HUES64 (cell line): ENCODE measurements at regions not wholly inside any gene's neighbourhood (a gene's known extent, or its start where the extent isn't known, plus 50 kb on each side); places are given as distances from the start of the nearest gene placed in this dataset.

ENCODE experiments used
- H3K27ac ChIP-seq: 2 replicates; pipeline ENCODE4 v1.7.0; 2013; ENCODE audit warnings: low read depth, low read length, inconsistent platforms
- H3K27me3 ChIP-seq: 2 replicates; pipeline ENCODE4 v1.6.1; 2013; ENCODE audit warnings: mild to moderate bottlenecking, low read length; ENCODE audit not compliant: insufficient read depth
- H3K36me3 ChIP-seq: 2 replicates; pipeline ENCODE4 v1.6.1; 2013; ENCODE audit warnings: mild to moderate bottlenecking, low read length; ENCODE audit not compliant: insufficient read depth
- H3K4me1 ChIP-seq: 2 replicates; pipeline ENCODE4 v1.6.1; 2013; ENCODE audit warnings: mild to moderate bottlenecking, low read length, moderate library complexity; ENCODE audit not compliant: insufficient read depth
- H3K4me3 ChIP-seq: 2 replicates; pipeline ENCODE4 v1.5.1; 2013; ENCODE audit warnings: mild to moderate bottlenecking, low read length, moderate library complexity
- H3K9ac ChIP-seq: 2 replicates; pipeline ENCODE4 v1.6.1; 2013; ENCODE audit warnings: mild to moderate bottlenecking, low read depth, low read length
- H3K9me3 ChIP-seq: 2 replicates; pipeline ENCODE4 v1.6.1; 2013; ENCODE audit warnings: low read depth, low read length; ENCODE audit not compliant: insufficient read depth
- WGBS: fragments of 150-250, 120-280 bp; methylation state at CpG from one replicate; pipeline ENCODE4 v1.1.7; 2013; ENCODE audit warnings: missing lambda C conversion rate; 5-methylcytosine and 5-hydroxymethylcytosine counted together

- Histone ChIP-seq H3K9ac (no peak overlapping the region), H3K27ac (no peak overlapping the region), H3K36me3 (no peaks in the 10 kb centered on the region), H3K27me3 (no peaks in the 10 kb centered on the region), H3K4me3 (no peak overlapping the region), H3K9me3 (no peaks in the 10 kb centered on the region), H3K4me1 (no peaks in the 10 kb centered on the region)
- 87% methylated on average over 7 of the region's 7 CpGs for WGBS
These were observed 129.2 kb upstream of the ARID1B start for GRCh38 chr6:156647991-156648390.

DNA sequence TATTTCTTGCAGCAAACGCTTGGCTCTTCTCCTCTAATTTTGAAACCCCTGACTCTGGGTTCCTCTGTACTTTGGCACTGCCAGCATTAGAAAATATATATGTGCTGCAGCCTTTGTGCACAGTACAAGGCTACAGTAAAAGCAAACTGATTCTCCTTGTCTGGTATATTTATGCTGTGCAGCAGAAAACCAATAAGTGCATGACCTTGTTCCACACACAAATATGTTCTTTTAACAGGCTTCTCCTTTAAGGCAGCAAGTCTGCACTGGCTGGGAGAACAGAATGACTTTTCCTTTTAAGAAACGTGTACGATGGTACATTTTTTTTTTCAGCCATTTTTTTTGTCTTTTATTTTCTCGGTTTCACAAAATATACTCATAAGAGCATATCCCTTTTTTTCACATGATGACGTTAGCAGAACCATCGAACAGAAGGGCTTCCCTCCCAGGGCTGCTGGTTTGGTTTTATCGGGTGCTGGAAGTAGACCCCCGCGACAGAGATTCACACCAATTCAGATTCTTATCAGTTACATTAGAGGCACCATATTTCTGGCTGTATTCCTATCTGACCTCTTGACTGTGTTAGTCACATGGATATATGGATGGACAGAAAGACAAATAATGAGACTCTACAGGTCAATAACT, 129.9 kb upstream of the ARID1B start:
- 97% methylated on average over 9 of the region's 9 CpGs for WGBS
- Histone ChIP-seq H3K9ac (no peak overlapping the region), H3K36me3 (no peaks in the 10 kb centered on the region), H3K27me3 (no peaks in the 10 kb centered on the region), H3K4me1 (no peaks in the 10 kb centered on the region), H3K9me3 (no peaks in the 10 kb centered on the region), H3K4me3 (no peak overlapping the region), H3K27ac (no peak overlapping the region)

- Histone ChIP-seq H3K4me1 (no peaks in the 10 kb centered on the region), H3K27me3 (no peaks in the 10 kb centered on the region), H3K4me3 (no peak overlapping the region), H3K36me3 (no peaks in the 10 kb centered on the region), H3K9ac (no peak overlapping the region), H3K9me3 (no peaks in the 10 kb centered on the region), H3K27ac (no peak overlapping the region)
- WGBS = 92% methylated on average over 6 of the region's 6 CpGs
These were observed 130.7 kb upstream of the ARID1B start for GRCh38 chr6:156646496-156646895.

DNA sequence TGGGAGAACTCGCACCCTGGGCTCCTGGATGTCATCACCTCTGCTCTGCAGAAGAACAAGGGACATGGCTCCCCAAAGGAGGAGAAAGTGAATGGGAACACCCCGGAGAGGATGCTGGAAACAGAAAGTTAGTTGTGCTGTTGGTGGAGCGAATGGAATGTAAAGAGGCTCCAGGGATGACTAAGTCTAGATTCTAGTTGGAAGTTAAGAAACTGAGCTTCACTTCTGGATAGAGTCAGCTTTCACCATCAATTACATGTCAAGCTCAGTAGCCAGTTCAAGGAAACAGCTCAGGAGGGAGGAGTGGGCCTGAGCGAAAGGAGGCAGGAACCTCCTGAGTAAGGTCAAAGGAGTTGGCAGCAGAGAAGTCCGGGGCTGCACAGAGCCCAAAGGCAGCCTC, 132.1 kb upstream of the ARID1B start:
- no peak overlapping the region for H3K9ac ChIP-seq
- no peaks in the 10 kb centered on the region for H3K36me3 ChIP-seq
- H3K9me3 ChIP-seq = no peaks in the 10 kb centered on the region
- H3K4me1 ChIP-seq = no peaks in the 10 kb centered on the region
- H3K27ac ChIP-seq = no peak overlapping the region
- 94% methylated on average over 5 of the region's 5 CpGs for WGBS
- H3K4me3 ChIP-seq = no peak overlapping the region
- no peaks in the 10 kb centered on the region for H3K27me3 ChIP-seq

DNA sequence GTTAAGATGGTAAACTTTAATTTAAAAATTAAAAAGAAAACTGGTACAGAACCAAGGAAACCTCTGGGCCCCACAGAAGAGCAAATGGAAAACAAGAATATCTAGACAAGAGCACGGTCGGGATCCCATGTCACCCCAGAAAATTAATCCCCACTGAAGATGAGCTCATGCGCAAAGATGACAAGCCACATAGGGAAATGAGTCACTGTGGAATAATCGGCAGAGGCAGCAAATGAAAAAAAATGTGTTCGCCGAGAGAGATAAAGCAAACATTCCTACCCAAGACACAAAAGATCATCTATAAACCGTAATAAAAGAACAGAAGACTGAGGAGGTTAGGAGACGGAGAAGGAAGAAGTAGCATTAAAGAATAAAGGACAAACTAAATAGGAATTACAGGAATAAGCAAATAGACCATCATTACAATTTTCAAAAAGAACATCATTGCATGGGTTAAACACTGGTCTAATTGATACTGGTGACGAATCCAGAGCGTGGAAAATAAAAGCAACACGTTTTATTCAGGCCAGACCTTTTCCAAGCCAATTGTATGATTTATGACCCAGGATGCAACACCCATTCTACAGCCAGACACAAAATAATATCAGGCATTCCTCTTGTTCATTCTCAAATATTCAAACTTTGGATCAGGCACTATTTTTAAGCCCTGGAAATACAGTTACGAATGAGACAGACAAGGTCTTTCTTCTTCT, 138.0 kb upstream of the ARID1B start:
- no peaks in the 10 kb centered on the region for H3K9me3 ChIP-seq
- no peaks in the 10 kb centered on the region for H3K36me3 ChIP-seq
- H3K27ac ChIP-seq = no peak overlapping the region
- H3K9ac ChIP-seq = no peak overlapping the region
- H3K4me3 ChIP-seq = no peak overlapping the region
- no peaks in the 10 kb centered on the region for H3K27me3 ChIP-seq
- WGBS = 95% methylated on average over 12 of the region's 12 CpGs
- no peaks in the 10 kb centered on the region for H3K4me1 ChIP-seq

DNA sequence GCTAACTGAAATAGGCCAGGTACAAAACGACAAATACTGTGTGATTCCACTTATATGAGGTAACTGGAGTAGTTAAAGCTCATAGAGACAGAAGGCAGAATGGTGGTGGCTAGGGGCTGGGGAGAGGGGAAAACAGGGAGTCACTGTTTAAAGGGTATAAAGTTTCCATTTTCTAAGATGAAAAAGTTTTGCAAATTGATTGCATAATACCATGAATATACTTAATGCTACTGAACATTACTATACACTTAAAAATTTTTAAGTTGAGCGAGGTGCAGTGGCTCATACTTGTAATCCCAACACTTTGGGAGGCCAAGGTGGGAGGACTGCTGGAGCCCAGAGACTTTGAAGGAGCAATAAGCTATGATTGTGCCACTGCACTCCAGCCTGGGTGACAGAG, 138.6 kb upstream of the ARID1B start:
- Histone ChIP-seq H3K36me3 (no peaks in the 10 kb centered on the region), H3K27ac (no peak overlapping the region), H3K9ac (no peak overlapping the region), H3K9me3 (no peaks in the 10 kb centered on the region), H3K4me3 (no peak overlapping the region), H3K27me3 (no peaks in the 10 kb centered on the region), H3K4me1 (no peaks in the 10 kb centered on the region)
- WGBS = 92% methylated on average over 2 of the region's 2 CpGs

DNA sequence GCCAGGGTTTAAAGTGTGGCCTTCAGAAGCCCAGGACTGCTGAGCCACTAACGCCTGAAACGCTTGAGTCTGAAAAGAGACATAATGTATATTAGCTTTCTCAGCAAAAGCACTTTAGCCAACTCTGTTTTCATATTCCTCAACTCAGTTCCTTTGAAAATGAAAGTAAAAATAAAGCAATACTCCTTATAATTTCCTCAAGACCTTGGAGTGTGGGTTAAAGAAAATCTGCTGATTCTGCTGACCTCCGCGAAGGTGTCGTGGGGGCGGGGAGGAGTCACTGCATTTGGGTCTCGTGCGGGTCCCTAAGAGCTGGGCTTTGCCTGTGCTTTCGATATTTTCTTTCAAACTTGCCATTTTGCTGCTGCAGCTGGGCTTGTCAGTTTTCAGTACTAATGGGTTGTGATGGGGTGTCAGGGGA, 142.2 kb upstream of the ARID1B start:
- Histone ChIP-seq H3K4me3 (no peak overlapping the region), H3K36me3 (no peaks in the 10 kb centered on the region), H3K9ac (no peak overlapping the region), H3K27me3 (no peaks in the 10 kb centered on the region), H3K4me1 (no peaks in the 10 kb centered on the region), H3K27ac (no peak overlapping the region), H3K9me3 (no peaks in the 10 kb centered on the region)
- 88% methylated on average over 9 of the region's 9 CpGs for WGBS

DNA sequence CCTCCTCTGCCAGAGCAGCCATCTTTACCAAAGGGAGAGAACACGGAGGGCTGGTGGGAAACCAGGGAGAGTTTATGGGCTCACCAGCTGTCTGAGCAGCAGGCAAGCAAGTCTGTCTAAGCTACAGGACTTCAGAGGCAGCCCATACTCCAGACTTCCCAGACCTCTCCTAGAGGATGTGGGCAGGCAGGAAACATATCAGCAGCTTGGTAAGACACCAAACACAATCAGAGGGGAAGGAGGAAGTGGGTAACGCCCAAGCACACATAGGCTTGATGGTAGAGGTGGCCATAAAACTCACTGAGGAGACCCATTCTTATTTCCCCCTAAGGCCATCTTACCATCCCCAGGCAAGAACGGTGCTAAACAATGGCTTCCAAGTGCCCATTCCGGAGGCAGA, 143.1 kb upstream of the ARID1B start:
- Histone ChIP-seq H3K9ac (no peak overlapping the region), H3K36me3 (no peaks in the 10 kb centered on the region), H3K4me3 (no peak overlapping the region), H3K9me3 (no peaks in the 10 kb centered on the region), H3K27me3 (no peaks in the 10 kb centered on the region), H3K4me1 (no peaks in the 10 kb centered on the region), H3K27ac (no peak overlapping the region)
- WGBS = 97% methylated on average over 4 of the region's 4 CpGs

DNA sequence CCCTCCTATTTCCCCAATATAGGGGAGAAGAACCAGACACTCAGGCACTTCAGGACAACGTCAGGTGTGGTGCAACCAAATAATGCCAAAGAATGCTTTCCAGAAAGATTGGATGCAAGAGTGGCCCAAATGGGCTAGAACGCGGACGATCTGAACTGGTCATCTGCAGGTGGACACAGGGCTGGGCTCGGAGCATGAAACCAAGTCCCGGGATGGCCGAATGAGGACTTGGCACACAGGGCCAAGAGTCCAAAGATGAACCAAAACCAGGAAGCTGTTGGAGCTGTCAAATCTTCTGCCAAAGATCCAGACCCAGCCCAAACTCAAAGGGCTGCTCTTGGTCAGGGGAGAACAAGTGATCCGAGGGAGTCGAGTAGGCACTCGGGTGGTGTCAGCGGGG, 143.9 kb upstream of the ARID1B start:
- Histone ChIP-seq H3K27me3 (no peaks in the 10 kb centered on the region), H3K4me3 (no peak overlapping the region), H3K36me3 (no peaks in the 10 kb centered on the region), H3K27ac (no peak overlapping the region), H3K9me3 (no peaks in the 10 kb centered on the region), H3K9ac (no peak overlapping the region), H3K4me1 (no peaks in the 10 kb centered on the region)
- 94% methylated on average over 11 of the region's 11 CpGs for WGBS

DNA sequence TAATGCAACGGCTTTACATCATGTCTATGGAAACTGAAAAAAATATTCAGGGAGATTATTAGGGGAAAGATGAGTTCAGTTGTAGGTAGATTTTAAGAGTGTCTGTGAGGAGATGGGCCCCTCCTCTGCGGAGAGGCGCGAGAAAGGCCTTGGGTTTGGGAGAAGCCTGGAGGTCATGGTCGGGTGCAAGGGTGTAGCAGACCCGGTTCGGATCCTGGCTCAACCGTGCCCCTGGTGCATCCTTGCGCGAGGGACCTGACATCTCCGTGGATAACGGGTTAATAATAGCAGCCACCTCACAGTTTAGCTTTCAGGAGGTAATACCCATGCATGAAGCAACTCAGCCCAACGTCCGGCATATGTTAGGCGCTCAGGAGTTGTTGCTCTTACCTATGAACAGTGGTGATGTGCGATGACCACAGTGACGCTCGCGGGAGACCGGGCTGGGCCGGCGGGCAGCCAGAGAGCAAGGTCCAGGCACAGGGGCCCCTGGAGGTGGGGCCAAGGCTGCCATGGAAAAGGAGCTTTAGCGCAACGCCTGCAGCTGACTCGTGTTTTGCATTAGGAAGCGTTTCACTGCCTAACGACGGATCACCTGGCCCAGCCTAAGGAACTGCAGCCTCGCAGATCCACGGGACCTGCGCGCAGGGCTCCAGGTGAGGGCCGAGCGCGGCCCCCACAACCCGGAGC, 146.4 kb upstream of the ARID1B start:
- H3K36me3 ChIP-seq = no peaks in the 10 kb centered on the region
- H3K9ac ChIP-seq = no peak overlapping the region
- H3K27ac ChIP-seq = no peak overlapping the region
- H3K9me3 ChIP-seq = no peaks in the 10 kb centered on the region
- no peaks in the 10 kb centered on the region for H3K4me1 ChIP-seq
- no peaks in the 10 kb centered on the region for H3K27me3 ChIP-seq
- WGBS = 95% methylated on average over 36 of the region's 36 CpGs
- no peak overlapping the region for H3K4me3 ChIP-seq

DNA sequence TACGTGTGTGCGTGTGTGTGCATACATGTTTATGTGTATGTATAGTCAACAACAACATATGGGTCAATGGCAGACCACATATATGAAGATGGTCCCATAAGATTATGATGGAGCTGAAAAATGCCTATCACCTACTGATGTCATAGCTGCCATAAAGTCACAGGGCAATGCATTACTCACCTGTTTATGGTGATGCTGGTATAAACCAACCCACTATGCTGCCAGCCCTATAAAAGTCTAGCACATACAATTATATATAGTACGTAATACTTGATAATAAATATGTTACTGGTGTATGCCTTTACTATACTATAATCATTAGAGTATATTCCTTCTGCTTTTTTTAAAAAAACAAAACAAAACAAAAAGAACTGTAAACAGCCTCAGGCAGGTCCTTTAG, 148.4 kb upstream of the ARID1B start:
- no peaks in the 10 kb centered on the region for H3K36me3 ChIP-seq
- H3K9me3 ChIP-seq = no peaks in the 10 kb centered on the region
- H3K27me3 ChIP-seq = no peaks in the 10 kb centered on the region
- H3K27ac ChIP-seq = no peak overlapping the region
- H3K4me3 ChIP-seq = no peak overlapping the region
- H3K4me1 ChIP-seq = no peaks in the 10 kb centered on the region
- WGBS = 97% methylated on average over 2 of the region's 3 CpGs
- H3K9ac ChIP-seq = no peak overlapping the region
